Stimulated activated CD4-positive, alpha-beta T cell treated with anti-CD3 and anti-CD28 coated beads, Interleukin-12 subunit alpha, Interleukin-12 subunit beta, amount 100 ng/mL, for 48 hours (primary cell): ENCODE measurements at regions not wholly inside any gene's neighbourhood (a gene's known extent, or its start where the extent isn't known, plus 50 kb on each side); places are given as distances from the start of the nearest gene placed in this dataset.
"Not testable (repeated sequence)": the region's sequence is repeated elsewhere in the genome, so short reads cannot be mapped to it uniquely, and the experiment has no call there.

Source experiments
- DNase-seq, 3 donors: peaks; one replicate each; pipeline ENCODE4 v3.0.0-alpha.2; 2020; ENCODE audit warnings: low read depth in 2 of 3, low spot score in 1 of 3

DNA sequence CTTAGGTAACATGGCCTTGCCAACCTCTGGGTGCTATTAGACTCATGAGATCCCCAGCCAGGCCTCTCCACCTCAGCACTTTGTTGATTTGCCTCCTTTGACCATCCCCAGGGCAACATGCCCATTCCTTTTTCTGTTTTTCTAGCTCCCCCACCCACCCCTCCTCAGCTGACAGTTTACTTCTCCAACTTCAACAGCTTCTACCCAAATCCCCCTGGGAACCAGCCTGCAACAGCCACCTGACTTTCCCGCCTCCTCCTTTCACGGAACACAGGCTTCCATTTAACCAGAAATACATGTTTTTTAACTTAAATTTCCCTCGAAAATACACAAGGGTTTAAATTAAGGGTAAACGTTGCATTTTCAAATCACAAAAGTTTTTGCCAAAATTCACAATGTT is 117.3 kb downstream of the DLEU7 start:
- DNase-seq, result no peak

DNA sequence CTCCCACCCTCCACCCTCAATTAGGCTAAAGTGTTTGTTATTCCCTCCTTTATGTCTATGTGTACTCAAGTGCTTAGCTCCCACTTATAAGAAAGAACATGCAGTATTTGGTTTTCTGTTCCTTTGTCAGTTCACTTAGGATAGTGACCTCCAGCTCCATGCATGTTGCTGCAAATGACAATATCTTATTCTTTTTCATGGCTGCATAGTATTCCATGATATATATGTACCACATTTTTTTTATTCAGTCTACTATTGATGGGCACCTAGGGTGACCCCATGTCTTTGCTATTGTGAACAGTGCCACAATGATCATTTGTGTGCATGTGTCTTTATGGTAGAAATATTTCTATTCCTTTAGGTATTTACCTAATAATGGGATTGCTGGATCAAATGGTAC is 114.3 kb downstream of the DLEU7 start:
- DNase-seq, result no peak

DNA sequence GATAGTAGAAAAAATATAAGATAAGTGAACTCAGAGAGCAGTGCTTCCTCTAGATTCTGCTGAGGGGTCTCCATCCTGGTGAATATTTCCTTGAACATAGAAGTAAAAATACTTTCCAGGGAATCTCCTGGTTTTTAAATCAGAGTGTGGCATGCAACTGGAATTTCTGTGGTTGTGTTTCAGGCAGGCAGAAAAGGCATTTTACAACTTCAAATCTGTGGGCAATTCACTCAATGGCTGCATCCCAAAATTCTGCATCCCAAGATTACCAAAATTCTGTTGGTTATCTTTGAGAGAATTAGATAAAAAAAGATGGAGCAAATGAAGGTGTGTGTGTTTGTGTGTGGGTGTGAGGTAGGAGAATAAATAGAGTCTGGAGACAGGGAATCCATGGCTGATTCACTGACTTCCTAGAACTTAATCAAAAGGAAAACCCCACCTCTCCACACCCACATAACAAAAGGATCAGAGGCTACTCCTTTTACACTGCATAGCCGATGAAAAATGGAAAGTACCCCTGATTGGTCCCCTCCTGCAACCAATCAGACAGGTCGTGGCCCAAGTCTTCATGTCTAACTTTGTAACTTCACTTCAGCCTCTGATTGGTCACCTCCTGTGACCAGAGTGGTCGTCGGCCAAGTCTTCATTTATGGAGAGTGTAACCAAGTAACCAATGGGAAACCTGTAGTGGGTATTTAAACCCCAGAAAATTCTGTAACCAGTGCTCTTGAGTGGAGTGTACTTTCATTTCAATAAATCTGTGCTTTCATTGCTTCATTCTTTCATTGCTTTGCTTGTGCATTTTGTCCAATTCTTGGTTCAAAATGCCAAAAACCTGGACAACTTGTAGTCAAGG is 112.8 kb downstream of the DLEU7 start:
- no peak for DNase-seq

DNA sequence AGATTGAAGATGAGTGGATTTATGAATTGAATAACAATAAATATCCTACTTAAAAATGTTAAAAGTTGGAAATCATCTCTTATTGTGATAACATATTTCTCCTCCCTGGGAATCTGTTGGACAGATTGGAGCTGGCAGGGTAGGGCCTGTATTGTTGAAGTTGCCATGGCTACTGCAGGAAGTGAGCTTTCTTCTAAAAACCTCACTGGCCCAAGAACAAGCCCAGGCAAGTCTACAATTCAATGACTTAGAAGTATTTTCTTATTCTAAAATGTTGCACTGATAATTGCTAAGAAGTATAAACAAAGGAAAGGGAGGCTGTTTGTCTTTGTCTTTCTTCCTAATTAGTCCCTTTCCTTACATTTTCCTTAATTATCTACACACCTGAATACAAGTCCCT is 112.1 kb downstream of the DLEU7 start:
- DNase-seq, result no peak

DNA sequence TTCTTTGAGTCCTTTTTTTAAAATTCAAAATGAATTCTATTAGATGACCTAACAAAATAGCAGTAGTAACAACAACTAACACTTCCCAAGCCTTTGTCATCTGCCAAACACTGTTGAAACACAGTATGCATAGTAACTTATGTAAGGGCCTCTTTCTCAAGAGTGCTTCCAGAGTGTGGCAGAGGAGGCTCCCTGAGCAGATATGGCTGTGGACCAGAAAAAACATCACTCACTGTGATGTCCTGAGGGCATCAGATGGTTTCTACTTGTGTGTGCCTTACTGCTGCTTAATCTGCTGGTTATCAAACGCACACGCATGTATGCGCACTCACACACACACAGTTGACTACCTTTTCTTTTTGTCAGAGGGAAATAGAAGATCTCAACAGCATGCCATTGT is 110.8 kb downstream of the DLEU7 start:
- no peak for DNase-seq

DNA sequence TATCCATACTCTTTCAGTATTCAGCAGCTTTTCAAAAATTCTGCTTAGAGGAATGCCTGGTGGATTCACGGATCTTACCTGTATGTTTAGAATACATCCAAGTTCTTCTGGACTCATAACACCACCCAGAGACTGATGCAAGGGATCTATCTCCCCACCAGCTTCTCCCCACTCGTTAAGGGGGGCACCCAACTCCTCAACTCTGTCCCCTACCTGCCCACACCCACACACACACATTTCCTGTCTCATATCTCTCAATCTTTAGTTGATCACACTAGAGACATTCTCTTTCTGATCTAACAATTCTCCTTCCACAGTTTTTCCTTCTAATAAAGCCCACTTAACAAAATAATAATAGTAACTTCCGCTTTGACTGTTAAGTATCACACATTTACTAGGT is 110.1 kb downstream of the DLEU7 start:
- no peak for DNase-seq

DNA sequence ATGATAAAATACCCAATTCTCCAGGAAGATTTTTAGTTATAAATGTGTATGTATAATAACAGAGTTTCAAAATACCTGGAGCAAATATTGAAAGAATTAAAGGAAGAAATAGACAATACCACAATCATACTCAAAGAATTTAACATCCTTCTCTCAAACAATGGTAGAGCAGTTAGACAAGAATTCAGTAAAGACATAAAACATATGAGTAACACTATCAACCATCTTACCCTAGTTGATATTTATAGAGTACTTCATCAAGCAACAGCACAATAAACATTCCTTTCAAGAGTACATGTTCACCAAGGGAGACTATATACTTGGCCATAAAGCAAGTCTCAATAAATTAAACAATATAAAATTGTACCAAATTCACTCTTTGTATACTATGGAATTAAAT is 108.4 kb downstream of the DLEU7 start:
- no peak for DNase-seq

DNA sequence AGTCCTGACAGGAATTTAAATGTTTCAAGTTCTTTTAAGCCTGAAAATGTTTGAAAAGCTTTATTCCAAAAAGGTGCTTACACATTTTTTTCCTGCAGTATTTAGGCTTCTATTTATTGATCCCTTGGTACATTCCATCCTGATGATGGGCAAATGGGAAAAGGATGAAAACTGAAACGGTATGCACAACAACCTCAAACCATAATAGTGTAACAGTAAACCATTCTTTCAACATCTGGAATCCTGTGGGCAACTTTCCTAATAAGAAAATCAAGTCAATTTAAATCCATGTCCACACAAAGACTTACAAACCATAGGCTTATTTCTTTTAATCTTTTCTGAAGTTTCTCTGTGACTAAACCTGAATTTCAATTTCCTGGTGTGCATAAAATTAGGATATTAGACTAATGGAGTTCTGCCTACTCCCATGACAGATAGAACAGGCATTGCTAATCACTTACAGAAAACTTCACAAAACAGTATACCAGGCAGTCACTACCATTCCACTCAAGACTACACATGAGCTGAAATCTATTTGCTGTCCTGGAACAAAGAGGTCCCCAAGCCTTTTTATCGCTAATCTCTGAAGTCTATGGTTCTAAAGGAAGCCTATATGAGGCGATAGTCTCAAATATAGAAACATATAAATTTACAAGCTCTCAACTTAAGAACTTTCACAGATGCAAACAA is 103.3 kb downstream of the DLEU7 start:
- no peak for DNase-seq

DNA sequence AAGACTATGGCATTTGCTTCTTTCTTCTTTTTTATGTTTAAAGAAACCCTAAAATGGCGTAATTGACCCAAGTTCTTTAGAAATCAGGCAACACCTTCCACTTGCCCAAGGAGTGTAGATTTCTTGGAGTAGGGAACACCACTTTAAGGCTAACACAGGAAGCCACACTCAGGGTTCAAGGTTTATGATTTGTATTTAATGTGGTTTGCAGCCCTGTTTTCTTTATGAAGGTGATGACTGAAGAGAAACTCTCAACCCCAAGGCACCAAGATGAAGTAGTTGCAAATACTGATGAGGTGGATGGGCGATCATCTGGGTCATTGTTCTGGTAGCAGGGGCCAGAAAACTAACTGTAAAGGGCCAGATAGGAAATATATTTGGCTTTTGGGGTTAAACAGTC is 101.1 kb downstream of the DLEU7 start:
- DNase-seq, result no peak

DNA sequence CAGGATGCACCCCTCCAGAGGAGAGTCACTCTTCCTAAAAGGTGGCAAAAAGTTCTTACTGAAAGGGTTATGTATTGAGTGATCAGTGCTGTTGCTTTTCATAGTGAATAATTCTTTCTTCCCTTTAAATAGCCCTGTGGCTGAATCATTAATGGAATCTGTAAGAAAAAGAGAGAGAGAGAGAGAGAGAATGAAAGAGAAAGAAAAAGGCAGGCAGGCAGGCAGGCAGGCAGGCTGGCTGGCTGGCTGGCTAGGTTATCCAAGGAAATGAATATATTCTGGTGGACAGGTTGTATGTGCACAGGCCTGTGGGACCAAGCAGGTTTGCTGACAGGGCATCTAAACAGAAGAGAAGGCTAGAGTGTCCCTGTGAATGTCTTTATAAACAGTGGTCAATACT is 100.5 kb downstream of the DLEU7 start:
- no peak for DNase-seq

DNA sequence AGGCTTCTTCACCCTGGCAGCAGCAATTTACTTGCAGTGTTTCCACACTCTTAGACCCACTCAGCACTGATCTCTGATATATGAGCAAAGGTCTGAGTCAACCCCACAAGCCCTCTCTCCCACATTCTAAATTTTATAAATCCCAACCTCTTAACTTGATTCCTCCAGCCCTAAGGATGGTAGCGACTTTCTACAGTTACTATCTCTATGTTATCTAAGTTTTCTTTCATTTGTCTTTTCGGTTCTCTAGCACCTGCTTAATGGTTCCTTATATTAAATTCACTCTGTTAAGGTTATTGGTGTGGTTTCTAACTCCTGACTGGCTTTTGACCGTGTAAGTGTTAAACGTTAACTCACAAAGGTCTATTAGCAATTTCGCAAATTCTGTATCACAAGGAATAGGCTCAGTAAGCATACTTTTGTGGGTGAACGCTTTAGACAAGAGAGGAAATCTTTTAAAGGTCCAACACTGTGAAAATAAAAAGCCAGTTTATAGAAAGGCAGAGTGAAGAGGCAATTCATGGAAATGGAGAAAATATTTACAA is 99.3 kb downstream of the DLEU7 start:
- no peak for DNase-seq

DNA sequence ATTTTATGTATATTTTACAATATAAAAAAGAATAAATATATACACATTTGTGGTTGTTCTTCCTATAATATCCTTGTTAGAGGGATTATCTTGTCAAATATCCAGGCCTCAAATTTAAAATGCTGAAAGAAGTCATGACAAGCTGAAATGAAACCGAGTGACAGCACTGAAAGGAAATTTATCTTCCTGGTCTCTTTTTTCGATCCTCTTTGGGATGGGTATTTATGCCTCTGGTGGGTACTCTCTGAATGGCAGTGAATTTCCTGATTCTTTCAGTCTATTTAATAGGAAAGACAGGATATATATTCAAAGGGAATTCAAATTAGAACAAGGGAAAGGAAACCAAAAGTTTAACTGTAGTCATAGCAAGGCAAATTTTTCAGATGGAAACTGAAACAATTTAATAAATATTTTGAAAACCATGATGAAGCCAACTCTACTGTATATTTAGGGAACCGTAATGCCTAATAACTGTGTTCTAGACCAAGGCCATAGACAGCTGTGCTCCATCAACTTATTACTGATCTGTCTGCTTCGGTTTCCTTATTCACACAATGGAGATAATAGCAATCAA is 97.9 kb downstream of the DLEU7 start:
- no peak for DNase-seq

DNA sequence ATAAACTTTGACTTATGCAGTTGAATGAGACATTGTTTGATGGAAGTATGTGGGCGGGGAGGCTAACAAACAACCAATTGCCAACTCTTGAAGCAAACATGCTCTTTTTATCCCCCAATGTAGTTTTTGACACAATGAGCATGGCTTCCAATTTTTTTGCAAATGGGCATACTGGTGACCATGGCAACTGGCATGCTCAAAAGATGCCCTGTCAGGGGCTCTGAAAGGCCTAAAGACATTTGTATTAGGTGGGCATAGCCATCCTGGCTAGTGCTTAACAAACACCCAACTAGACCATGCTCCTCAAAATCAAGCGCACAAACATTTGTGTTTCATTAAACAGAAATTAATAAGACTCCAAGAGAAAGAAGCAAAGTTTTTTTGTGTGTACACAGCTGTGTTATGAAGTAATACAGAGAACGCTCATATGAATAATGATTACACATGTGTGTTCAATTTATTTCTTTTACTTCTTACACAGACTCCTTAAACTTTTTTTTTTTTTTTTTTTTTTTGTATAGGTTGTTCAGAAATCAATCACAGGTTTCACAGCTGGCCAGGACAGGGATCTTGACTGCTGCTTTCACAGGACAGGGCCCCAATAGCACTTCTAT is 95.6 kb downstream of the DLEU7 start:
- DNase-seq, result no peak

DNA sequence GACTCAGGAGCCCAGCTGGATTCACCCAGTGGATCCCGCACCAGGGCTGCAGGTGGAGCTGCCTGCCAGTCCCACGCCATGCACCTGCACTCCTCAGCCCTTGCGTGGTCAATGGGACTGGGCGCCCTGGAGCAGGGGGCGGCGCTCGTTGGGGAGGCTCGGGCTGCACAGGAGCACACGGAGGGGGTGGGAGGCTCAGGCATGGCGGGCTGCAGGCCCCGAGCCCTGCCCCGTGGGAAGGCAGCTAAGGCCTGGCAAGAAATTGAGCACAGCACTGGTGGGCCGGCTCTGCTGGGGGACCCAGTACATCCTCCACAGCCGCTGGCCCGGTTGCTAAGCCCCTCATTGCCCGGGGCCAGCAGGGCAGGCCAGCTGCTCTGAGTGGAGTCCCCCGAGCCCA is 90.3 kb downstream of the DLEU7 start:
- not testable (repeated sequence) for DNase-seq

DNA sequence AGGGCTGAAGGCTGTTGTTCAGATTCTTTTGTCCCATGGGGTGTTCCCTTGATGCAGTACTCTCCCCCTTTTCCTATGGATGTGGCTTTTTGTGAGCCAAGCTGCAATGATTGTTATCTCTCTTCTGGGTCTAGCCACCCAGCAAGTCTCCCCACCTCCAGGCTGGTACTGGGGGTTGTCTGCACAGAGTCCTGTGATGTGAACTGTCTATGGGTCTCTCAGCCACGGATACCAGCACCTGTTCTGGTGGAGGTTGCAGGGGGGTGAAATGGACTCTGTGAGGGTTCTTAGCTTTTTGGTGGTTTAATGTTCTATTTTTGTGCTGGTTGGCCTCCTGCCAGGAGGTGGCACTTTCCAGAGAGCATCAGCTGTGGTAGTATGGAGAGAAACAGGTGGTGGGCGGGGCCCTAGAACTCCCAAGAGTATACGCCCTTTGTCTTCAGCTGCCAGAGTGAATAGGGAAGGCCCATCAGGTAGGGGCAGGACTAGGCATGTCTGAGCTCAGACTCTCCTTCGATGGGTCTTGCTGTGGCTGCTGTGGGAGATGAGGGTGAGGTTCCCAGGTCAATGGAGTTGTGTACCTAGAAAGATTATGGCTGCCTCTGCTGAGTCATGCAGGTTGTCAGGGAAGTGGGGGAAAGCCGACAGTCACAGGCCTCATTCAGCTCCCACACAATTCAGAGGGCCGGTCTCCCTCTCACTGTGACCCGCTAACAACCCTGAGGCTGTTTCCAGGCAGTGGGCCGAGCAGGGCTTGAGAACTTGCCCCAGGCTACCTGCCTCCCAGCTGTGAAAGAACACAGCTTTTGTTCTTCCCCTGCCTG is 87.4 kb downstream of the DLEU7 start:
- DNase-seq, result not testable (repeated sequence)

DNA sequence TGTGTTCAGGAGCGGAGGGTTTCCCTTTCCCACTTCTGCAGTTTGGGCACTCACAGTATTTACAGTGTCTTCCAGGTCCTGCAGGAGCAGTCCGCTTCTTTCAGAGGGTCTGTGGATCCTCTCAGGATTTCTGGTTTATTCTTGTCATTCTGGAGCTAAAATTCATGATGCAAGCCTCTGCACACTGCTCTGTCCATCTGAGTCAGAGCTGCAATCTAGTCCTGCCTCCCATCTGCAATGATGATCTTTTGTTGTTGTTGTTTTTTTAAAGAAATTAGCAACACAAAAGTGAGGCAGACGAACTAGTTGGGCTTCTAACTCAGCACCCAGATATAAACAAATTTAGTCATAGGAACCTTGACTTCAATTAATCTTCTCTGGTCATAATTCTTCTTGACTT is 86.5 kb downstream of the DLEU7 start:
- DNase-seq, result no peak

DNA sequence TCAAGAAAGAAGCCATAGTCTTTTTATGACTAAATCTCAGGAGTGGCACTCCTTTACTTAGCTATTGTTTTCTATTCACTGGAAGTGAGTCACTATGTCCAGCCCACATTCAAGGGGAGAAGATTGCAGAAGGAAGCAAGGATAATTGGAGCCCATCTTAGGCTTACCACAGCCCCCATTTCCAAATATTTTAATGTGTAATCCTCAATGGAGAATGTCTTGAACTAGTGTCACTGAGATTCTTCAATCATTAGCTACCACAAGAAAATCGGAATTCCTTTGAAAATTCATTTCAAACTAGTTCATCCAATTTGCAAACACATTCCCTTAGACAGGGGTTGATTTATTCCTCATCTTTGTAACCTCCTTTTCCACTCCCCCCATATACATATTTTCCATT is 84.7 kb downstream of the DLEU7 start:
- DNase-seq, result no peak

DNA sequence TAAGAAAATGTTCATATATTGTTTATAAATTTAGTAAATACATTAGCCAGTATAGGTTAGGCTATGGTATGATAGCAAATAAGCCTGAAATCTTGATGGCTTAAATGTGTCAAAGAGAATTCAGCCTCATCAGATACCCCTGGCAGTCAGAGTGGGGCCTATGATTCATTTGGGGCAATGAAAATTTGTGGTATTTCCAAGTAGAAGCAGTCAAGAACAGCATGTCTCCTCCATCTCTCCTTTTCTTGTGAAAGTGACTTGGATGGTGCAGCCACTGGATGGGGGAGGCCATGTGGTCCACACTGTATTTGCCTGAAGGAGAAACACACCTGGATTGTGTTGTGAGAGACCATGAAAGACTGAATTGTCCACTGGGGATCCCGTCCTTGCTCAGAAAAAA is 82.7 kb downstream of the DLEU7 start:
- DNase-seq, result no peak

DNA sequence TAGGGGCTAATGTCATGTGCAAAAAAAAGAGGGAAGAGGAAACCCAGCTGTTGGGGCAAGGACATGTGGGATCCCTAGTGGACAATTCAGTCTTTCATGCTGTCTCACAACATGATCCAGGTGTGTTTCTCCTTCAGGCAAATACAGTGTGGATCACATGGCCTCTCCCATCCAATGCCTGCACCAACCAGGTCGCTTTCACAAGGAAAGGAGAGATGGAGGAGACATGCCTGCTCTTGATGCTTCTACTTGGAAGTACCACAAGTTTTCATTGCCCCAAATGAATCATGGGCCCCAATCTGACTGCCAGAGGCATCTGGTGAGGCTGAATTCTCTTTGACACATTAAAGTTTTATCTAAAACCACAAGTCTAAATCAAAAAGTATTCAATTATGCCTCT is 82.1 kb downstream of the DLEU7 start:
- DNase-seq, result no peak

DNA sequence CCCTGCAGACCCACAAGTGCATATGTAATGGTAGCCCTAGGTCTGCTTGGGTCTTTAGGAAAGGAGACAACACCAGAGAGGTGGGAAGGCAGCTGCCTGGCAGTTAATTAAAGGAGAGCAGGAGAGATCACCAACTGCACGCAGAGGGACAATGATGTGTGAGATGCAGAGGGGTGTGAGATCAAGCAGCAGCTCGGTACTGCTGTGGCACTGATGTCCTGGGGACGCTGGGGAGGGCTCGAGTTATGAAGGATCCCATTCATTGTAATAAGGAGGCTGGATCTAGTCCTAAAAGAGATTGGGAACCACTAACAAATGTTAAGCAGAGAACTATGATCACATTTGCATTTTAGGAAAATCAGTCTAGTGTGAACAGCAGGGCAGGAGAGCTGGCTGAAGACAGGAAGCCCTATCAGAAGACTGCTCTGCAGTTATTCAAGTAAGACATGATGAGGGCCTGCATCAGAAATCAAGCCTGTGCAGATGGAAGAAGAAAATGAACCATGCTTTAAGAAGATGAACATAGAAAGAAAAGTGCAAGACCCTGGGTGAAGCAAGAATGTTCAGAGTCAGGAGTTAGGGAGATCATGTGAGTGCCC is 80.4 kb downstream of the DLEU7 start:
- DNase-seq, result no peak
